Endothelial cell of umbilical vein (primary cell): ENCODE measurements at regions not wholly inside any gene's neighbourhood (a gene's known extent, or its start where the extent isn't known, plus 50 kb on each side); places are given as distances from the start of the nearest gene placed in this dataset.

Experiments
- BruUV-seq: library from RNA; stranded (reverse); fragments of 400-500 nt; replicated peaks from 2 replicates; lab custom pipeline; 2021; lab: Mats Ljungman, UMichigan
- CTCF ChIA-PET: fragments of 300-600, 350-600 bp; sonication (Branson Sonifier 250); formaldehyde crosslinking; loops from one replicate; lab custom pipeline; 2021; ENCODE audit warnings: antibody characterized with exemption, inconsistent platforms; lab: Charles Lee
- POLR2A ChIA-PET: fragments of 300-600, 350-600 bp; sonication (Branson Sonifier 250); formaldehyde crosslinking; loops from one replicate; lab custom pipeline; 2021; ENCODE audit warnings: antibody characterized with exemption, inconsistent platforms; lab: Charles Lee
- DNase-seq: peaks from one replicate; pipeline ENCODE4 v3.0.0-alpha.2; 2011; ENCODE audit warnings: low read depth, low spot score
- FAIRE-seq: peaks from 2 replicates; lab custom pipeline; 2011; peaks lifted over from hg19 to GRCh38; lab: Jason Lieb, UNC
- H2AFZ ChIP-seq: 2 replicates; pipeline ENCODE4 v1.6.0; 2012; ENCODE audit warnings: low read depth, low read length, control low read depth, inconsistent platforms
- H3K27ac ChIP-seq: 2 replicates; pipeline ENCODE4 v1.5.1; 2011; ENCODE audit warnings: low read depth, mild to moderate bottlenecking, control low read depth, low read length, moderate library complexity; ENCODE audit not compliant: insufficient read depth
- H3K27me3 ChIP-seq, 2 experiments: 2 replicates each; pipeline versions ENCODE4 v1.6.0 to v1.6.1; 2011; ENCODE audit warnings: low read length in 2 of 2, mixed read lengths in 1 of 2; ENCODE audit not compliant: control insufficient read depth in 2 of 2, insufficient read depth in 2 of 2
- H3K36me3 ChIP-seq, 2 experiments: 2 replicates in 1 of 2; 3 replicates in 1 of 2; pipeline ENCODE4 v1.5.1; 2011; ENCODE audit warnings: low read length in 2 of 2, mild to moderate bottlenecking in 1 of 2, moderate library complexity in 1 of 2; ENCODE audit not compliant: control insufficient read depth in 2 of 2, insufficient read depth in 2 of 2; ENCODE audit errors: extremely low read depth in 1 of 2
- H3K4me1 ChIP-seq: 3 replicates; pipeline ENCODE4 v1.5.1; 2011; ENCODE audit warnings: mild to moderate bottlenecking, low read length; ENCODE audit not compliant: control insufficient read depth, insufficient read depth; ENCODE audit errors: extremely low read depth
- H3K4me2 ChIP-seq: 2 replicates; pipeline ENCODE4 v1.6.1; 2011; ENCODE audit warnings: low read length, control low read depth, mixed read lengths; ENCODE audit not compliant: insufficient read depth
- H3K4me3 ChIP-seq, 3 experiments: fragments of 200-600 bp in 1 of 3; sonication (generic), shearing (Covaris generic) in 1 of 3; replicated peaks in 1 of 3; 2 replicates each; pipeline ENCODE4 v1.5.1; 2011 to 2016; ENCODE audit warnings: control low read depth in 3 of 3, low read length in 3 of 3, mild to moderate bottlenecking in 2 of 3, inconsistent platforms in 1 of 3, low read depth in 1 of 3, moderate library complexity in 1 of 3; ENCODE audit not compliant: insufficient read depth in 1 of 3
- H3K79me2 ChIP-seq: 2 replicates; pipeline ENCODE4 v1.6.0; 2012; ENCODE audit warnings: low read length, inconsistent platforms; ENCODE audit not compliant: control insufficient read depth, insufficient read depth
- H3K9ac ChIP-seq: replicated peaks from 2 replicates; pipeline ENCODE3; 2011; ENCODE audit warnings: low read length, control low read depth; ENCODE audit not compliant: insufficient read depth; ENCODE audit errors: extremely low read depth
- H3K9me1 ChIP-seq: replicated peaks from 3 replicates; pipeline ENCODE4 v1.6.0; 2011; ENCODE audit warnings: mild to moderate bottlenecking, low read length; ENCODE audit not compliant: control insufficient read depth, insufficient read depth; ENCODE audit errors: extremely low read depth
- H3K9me3 ChIP-seq: replicated peaks from 2 replicates; pipeline ENCODE4 v1.5.1; 2012; ENCODE audit warnings: low read length, inconsistent platforms; ENCODE audit not compliant: control insufficient read depth, insufficient read depth
- H4K20me1 ChIP-seq: replicated peaks from 2 replicates; pipeline ENCODE3; 2011; ENCODE audit warnings: mild to moderate bottlenecking, low read length; ENCODE audit not compliant: control insufficient read depth, insufficient read depth; ENCODE audit errors: extremely low read depth
- EZH2 ChIP-seq: IDR thresholded peaks from 2 replicates; pipeline ENCODE4 v1.6.1; 2012; ENCODE audit warnings: borderline replicate concordance, low read depth, mild to moderate bottlenecking, moderate library complexity, low read length, inconsistent platforms; ENCODE audit not compliant: severe bottlenecking
- FOS ChIP-seq: IDR thresholded peaks from 2 replicates; pipeline ENCODE4 v1.6.1; 2011; ENCODE audit warnings: mild to moderate bottlenecking, low read length, moderate library complexity, borderline replicate concordance; ENCODE audit not compliant: insufficient read depth
- GATA2 ChIP-seq: IDR thresholded peaks from 2 replicates; pipeline ENCODE4 v1.7.0; 2011; ENCODE audit warnings: low read depth, mild to moderate bottlenecking, moderate library complexity, mixed read lengths, low read length; ENCODE audit not compliant: insufficient read length, insufficient read depth
- JUN ChIP-seq: IDR thresholded peaks from 2 replicates; pipeline ENCODE4 v1.6.1; 2011; ENCODE audit warnings: borderline replicate concordance, low read depth; ENCODE audit not compliant: insufficient read length, insufficient read depth
- MYC ChIP-seq: IDR thresholded peaks from one replicate; pipeline ENCODE4 v1.6.1; 2011; ENCODE audit warnings: mild to moderate bottlenecking, low read depth, low read length
- POLR2A ChIP-seq: IDR thresholded peaks from 2 replicates; pipeline ENCODE4 v1.6.1; 2012; ENCODE audit warnings: low read depth, mild to moderate bottlenecking, control low read depth, low read length
- POLR2AphosphoS5 ChIP-seq: IDR thresholded peaks from 2 replicates; pipeline ENCODE4 v1.6.1; 2012; ENCODE audit warnings: low read depth, mild to moderate bottlenecking, control low read depth, low read length, moderate library complexity; ENCODE audit not compliant: insufficient read depth
- dilution Hi-C: fragments of 300-500 bp; cut with MboI; formaldehyde crosslinking; loops from one replicate; pipeline ENCODE4 v1.15.0; 2019; ENCODE audit warnings: low sequenced_read_pairs; ENCODE audit not compliant: extremely low pct_ligation_motif_present
- intact Hi-C: fragments of 100-400 bp; cut with micrococcal nuclease; formaldehyde crosslinking; loops from one replicate; pipeline ENCODE4 v1.10.0; 2022
- TF ChIP-seq, protein P1 (sequence below), 2 donors: IDR thresholded peaks; 1 replicate in 1 of 2; 2 replicates in 1 of 2; pipeline ENCODE4 v1.5.1; 2011; ENCODE audit warnings: low read length in 2 of 2, mild to moderate bottlenecking in 2 of 2, moderate library complexity in 2 of 2, control low read depth in 1 of 2, inconsistent platforms in 1 of 2, low read depth in 1 of 2; ENCODE audit not compliant: insufficient read depth in 1 of 2; ENCODE audit errors: extremely low read depth in 1 of 2
- TF ChIP-seq, protein P2 (sequence below): IDR thresholded peaks from 2 replicates; pipeline ENCODE4 v1.6.1; 2011; ENCODE audit not compliant: insufficient read depth, insufficient read length

DNA sequence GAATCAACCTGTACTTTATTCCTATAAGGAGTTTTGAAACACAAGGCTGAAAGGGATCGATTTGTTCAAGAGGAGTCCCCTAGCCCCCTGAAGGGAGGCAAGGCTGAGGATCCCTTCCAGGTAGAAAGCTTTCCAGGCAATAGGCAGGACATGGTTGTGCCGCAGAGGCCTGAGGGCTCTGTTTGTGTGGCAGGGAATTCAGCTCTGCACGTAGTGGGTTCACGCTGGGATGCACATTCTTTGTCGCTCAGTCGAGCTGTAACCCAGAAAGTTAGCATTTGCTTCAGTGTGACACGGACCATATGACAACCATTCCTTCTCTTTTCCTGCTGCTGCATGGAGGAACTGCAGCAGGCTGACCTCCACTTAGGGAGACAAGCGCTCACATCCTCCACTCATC lies 65.6 kb upstream of the TRIO start:
- ChIA-PET CTCF (interaction anchor here (1.0 to 1.9 kb wide), 2 partner anchors 8 to 275 kb away, joined by 3 to 6 read pairs; no protein-coding TSS in a partner anchor), POLR2A (no interaction called here)
- TF ChIP-seq GATA2, result no peak
- Histone ChIP-seq H3K9me3 (no peaks in the 10 kb centered on the region), H2AFZ (no peak overlapping the region), H3K27me3 (peaks cover 7 to 9% of the 10 kb centered on the region in 2 experiments), H3K36me3 (no peaks in the 10 kb centered on the region), H3K4me3 (no peak overlapping the region), H4K20me1 (no peaks in the 10 kb centered on the region), H3K9me1 (no peaks in the 10 kb centered on the region), H3K4me2 (no peak overlapping the region), H3K4me1 (no peaks in the 10 kb centered on the region), H3K9ac (no peak overlapping the region), H3K27ac (no peak overlapping the region), H3K79me2 (no peaks in the 10 kb centered on the region)
- intact Hi-C loops (no loop called here), dilution Hi-C loops (no loop called here)
- BruUV-seq, result no TSS peak
- DNase-seq (no peak), FAIRE-seq (no peak)

DNA sequence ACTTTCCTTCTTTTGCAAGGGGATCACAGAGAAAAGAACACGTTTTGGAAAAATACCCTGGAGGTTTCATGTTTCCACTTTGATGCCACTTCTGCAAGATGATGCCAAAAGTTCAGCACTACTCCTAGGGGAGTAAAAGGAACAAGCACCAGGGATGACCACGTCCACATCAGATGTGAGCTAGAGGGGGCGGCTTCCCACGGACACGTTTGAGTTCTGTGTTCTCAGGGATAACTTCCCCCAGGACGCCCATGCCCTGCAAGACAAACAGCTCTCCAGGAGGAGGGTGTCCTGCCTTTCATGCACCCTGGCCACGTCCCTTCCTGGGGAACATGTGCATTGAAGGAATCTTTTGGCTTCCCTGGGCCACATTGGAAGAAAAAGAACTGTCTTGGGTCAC lies 66.6 kb upstream of the TRIO start:
- no peak for FAIRE-seq
- POLR2A ChIA-PET, result no interaction called here
- intact Hi-C loops, result no loop called here
- no peaks in the 10 kb centered on the region for H3K79me2 ChIP-seq
- no peaks in the 10 kb centered on the region for H3K36me3 ChIP-seq
- no peaks in the 10 kb centered on the region for H3K9me3 ChIP-seq
- H3K4me3 ChIP-seq, result no peak overlapping the region
- H4K20me1 ChIP-seq, result no peaks in the 10 kb centered on the region
- CTCF ChIA-PET, result interaction anchor here (1.0 kb wide), 1 partner anchor 276 kb away, joined by 3 read pairs; no protein-coding TSS in a partner anchor
- BruUV-seq, result no TSS peak
- dilution Hi-C loops, result no loop called here
- H3K4me1 ChIP-seq, result no peaks in the 10 kb centered on the region
- H3K9me1 ChIP-seq, result no peaks in the 10 kb centered on the region
- no peak overlapping the region for H3K27ac ChIP-seq
- H3K27me3 ChIP-seq, result peaks cover 4 to 9% of the 10 kb centered on the region in 2 experiments
- no peak overlapping the region for H3K4me2 ChIP-seq
- TF ChIP-seq FOS, result no peak
- TF ChIP-seq, protein P1, sequence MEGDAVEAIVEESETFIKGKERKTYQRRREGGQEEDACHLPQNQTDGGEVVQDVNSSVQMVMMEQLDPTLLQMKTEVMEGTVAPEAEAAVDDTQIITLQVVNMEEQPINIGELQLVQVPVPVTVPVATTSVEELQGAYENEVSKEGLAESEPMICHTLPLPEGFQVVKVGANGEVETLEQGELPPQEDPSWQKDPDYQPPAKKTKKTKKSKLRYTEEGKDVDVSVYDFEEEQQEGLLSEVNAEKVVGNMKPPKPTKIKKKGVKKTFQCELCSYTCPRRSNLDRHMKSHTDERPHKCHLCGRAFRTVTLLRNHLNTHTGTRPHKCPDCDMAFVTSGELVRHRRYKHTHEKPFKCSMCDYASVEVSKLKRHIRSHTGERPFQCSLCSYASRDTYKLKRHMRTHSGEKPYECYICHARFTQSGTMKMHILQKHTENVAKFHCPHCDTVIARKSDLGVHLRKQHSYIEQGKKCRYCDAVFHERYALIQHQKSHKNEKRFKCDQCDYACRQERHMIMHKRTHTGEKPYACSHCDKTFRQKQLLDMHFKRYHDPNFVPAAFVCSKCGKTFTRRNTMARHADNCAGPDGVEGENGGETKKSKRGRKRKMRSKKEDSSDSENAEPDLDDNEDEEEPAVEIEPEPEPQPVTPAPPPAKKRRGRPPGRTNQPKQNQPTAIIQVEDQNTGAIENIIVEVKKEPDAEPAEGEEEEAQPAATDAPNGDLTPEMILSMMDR (IDR thresholded peaks at IDR 0.05; ENCODE audit: extremely low read depth in 1 of 2, insufficient read depth in 1 of 2, low read depth in 1 of 2, low read length in 2 of 2), result no peak
- TF ChIP-seq EZH2, result no peak
- no peak for TF ChIP-seq GATA2
- no peak for TF ChIP-seq POLR2AphosphoS5
- TF ChIP-seq MYC, result no peak
- TF ChIP-seq, protein P2, sequence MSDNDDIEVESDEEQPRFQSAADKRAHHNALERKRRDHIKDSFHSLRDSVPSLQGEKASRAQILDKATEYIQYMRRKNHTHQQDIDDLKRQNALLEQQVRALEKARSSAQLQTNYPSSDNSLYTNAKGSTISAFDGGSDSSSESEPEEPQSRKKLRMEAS, result no peak
- TF ChIP-seq POLR2A, result no peak
- no peak for TF ChIP-seq JUN
- no peak overlapping the region for H3K9ac ChIP-seq
- H2AFZ ChIP-seq, result no peak overlapping the region
- no peak for DNase-seq
